PC-3 (cell line): ENCODE measurements at regions not wholly inside any gene's neighbourhood (a gene's known extent, or its start where the extent isn't known, plus 50 kb on each side); places are given as distances from the start of the nearest gene placed in this dataset.

Source experiments
- EZH2 ChIP-seq: fragments of 300-600 bp; sonication (generic); IDR thresholded peaks from one replicate; pipeline ENCODE4 v1.6.1; 2017; ENCODE audit warnings: antibody characterized with exemption, mild to moderate bottlenecking, low read length; ENCODE audit not compliant: unreplicated experiment
- TF ChIP-seq, protein P1 (sequence below): fragments of 300-600 bp; sonication (generic); conservative IDR thresholded peaks from 2 replicates; pipeline ENCODE4 v1.5.1; 2017; ENCODE audit warnings: antibody characterized with exemption, low read depth, mild to moderate bottlenecking, low read length

GRCh38 chr13:74200081-74200480 is 65.9 kb upstream of the KLF12 start:
- TF ChIP-seq, protein P1, sequence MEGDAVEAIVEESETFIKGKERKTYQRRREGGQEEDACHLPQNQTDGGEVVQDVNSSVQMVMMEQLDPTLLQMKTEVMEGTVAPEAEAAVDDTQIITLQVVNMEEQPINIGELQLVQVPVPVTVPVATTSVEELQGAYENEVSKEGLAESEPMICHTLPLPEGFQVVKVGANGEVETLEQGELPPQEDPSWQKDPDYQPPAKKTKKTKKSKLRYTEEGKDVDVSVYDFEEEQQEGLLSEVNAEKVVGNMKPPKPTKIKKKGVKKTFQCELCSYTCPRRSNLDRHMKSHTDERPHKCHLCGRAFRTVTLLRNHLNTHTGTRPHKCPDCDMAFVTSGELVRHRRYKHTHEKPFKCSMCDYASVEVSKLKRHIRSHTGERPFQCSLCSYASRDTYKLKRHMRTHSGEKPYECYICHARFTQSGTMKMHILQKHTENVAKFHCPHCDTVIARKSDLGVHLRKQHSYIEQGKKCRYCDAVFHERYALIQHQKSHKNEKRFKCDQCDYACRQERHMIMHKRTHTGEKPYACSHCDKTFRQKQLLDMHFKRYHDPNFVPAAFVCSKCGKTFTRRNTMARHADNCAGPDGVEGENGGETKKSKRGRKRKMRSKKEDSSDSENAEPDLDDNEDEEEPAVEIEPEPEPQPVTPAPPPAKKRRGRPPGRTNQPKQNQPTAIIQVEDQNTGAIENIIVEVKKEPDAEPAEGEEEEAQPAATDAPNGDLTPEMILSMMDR: no peak
- TF ChIP-seq EZH2: no peak
